ENCODE measurements at regions not wholly inside any gene's neighbourhood (a gene's known extent, or its start where the extent isn't known, plus 50 kb on each side); places are given as distances from the start of the nearest gene placed in this dataset.

GRCh38 chrX:140589657-140590056 is 84.8 kb upstream of the SOX3 start:
- TF ChIP-seq ARNTL (CRISPR knock-in tag; IDR thresholded peaks at IDR 0.05; ENCODE audit: borderline replicate concordance, low read depth), result no peak
- TF ChIP-seq TCF4 (CRISPR knock-in tag; IDR thresholded peaks at IDR 0.05; ENCODE audit: borderline replicate concordance), result no peak
- no peak for TF ChIP-seq CREB5 (CRISPR knock-in tag; IDR thresholded peaks at IDR 0.05; ENCODE audit: low read depth)
- TF ChIP-seq OSR1 (CRISPR knock-in tag; IDR thresholded peaks at IDR 0.05), result no peak
- no peak for TF ChIP-seq POU6F1 (CRISPR knock-in tag; IDR thresholded peaks at IDR 0.05; ENCODE audit: borderline replicate concordance, low read depth)
- no peak for TF ChIP-seq CSRNP3 (CRISPR knock-in tag; IDR thresholded peaks at IDR 0.05)
- TF ChIP-seq CSDC2 (CRISPR knock-in tag; IDR thresholded peaks at IDR 0.05), result no peak
- no peak for TF ChIP-seq ESRRG (CRISPR knock-in tag; IDR thresholded peaks at IDR 0.05)
- no peak for TF ChIP-seq GLIS3 (CRISPR knock-in tag; IDR thresholded peaks at IDR 0.05)
- TF ChIP-seq ZNF565 (CRISPR knock-in tag; conservative IDR thresholded peaks at IDR 0.05; ENCODE audit: low read depth), result no peak
- TF ChIP-seq TSHZ2 (CRISPR knock-in tag; IDR thresholded peaks at IDR 0.05), result no peak
- TF ChIP-seq ZFP30 (CRISPR knock-in tag; IDR thresholded peaks at IDR 0.05), result no peak
- no peak for TF ChIP-seq BACH2 (CRISPR knock-in tag; IDR thresholded peaks at IDR 0.05; ENCODE audit: borderline replicate concordance)
- TF ChIP-seq PPARA (CRISPR knock-in tag; IDR thresholded peaks at IDR 0.05; ENCODE audit: borderline replicate concordance), result no peak
- TF ChIP-seq ISL1 (CRISPR knock-in tag; IDR thresholded peaks at IDR 0.05), result no peak
- ATAC-seq, result no peak

- TF ChIP-seq ZC3H10 (CRISPR knock-in tag; IDR thresholded peaks at IDR 0.05) (no peak), CREB5 (CRISPR knock-in tag; IDR thresholded peaks at IDR 0.05; ENCODE audit: low read depth) (no peak), TSHZ2 (CRISPR knock-in tag; IDR thresholded peaks at IDR 0.05) (no peak), ESRRG (CRISPR knock-in tag; IDR thresholded peaks at IDR 0.05) (no peak), PATZ1 (CRISPR knock-in tag; IDR thresholded peaks at IDR 0.05; ENCODE audit: borderline replicate concordance) (no peak), PPARA (CRISPR knock-in tag; IDR thresholded peaks at IDR 0.05; ENCODE audit: borderline replicate concordance) (no peak), TOX (CRISPR knock-in tag; IDR thresholded peaks at IDR 0.05; ENCODE audit: borderline replicate concordance) (no peak), ZNF565 (CRISPR knock-in tag; conservative IDR thresholded peaks at IDR 0.05; ENCODE audit: low read depth) (no peak), CSRNP3 (CRISPR knock-in tag; IDR thresholded peaks at IDR 0.05) (no peak), ZFP30 (CRISPR knock-in tag; IDR thresholded peaks at IDR 0.05) (no peak), ISL1 (CRISPR knock-in tag; IDR thresholded peaks at IDR 0.05) (no peak)
- no peak for ATAC-seq
These were observed 82.1 kb upstream of the SOX3 start for GRCh38 chrX:140586951-140587350.
